ENCODE measurements at regions not wholly inside any gene's neighbourhood (a gene's known extent, or its start where the extent isn't known, plus 50 kb on each side); places are given as distances from the start of the nearest gene placed in this dataset.

DNA sequence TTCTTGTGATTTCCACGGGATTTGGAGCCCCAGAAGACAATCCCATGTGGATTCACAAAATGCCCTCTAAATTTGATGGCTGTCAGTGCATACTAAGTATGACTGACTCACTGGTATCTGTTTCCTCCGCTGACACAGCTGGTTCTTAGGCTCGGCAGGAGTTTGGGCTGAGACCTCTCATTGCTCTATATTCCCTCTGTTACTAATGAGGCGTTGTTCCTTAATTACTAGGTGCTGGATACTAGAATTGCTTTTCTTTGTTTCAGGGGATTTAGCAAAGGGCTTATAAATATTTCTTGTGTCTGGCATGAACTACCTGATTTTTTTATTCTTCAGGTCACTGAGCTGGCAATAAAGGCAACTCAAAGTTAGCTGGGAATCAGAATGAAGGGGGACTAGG, 53.2 kb upstream of the EHF start (continued):
- TF ChIP-seq, protein P1, sequence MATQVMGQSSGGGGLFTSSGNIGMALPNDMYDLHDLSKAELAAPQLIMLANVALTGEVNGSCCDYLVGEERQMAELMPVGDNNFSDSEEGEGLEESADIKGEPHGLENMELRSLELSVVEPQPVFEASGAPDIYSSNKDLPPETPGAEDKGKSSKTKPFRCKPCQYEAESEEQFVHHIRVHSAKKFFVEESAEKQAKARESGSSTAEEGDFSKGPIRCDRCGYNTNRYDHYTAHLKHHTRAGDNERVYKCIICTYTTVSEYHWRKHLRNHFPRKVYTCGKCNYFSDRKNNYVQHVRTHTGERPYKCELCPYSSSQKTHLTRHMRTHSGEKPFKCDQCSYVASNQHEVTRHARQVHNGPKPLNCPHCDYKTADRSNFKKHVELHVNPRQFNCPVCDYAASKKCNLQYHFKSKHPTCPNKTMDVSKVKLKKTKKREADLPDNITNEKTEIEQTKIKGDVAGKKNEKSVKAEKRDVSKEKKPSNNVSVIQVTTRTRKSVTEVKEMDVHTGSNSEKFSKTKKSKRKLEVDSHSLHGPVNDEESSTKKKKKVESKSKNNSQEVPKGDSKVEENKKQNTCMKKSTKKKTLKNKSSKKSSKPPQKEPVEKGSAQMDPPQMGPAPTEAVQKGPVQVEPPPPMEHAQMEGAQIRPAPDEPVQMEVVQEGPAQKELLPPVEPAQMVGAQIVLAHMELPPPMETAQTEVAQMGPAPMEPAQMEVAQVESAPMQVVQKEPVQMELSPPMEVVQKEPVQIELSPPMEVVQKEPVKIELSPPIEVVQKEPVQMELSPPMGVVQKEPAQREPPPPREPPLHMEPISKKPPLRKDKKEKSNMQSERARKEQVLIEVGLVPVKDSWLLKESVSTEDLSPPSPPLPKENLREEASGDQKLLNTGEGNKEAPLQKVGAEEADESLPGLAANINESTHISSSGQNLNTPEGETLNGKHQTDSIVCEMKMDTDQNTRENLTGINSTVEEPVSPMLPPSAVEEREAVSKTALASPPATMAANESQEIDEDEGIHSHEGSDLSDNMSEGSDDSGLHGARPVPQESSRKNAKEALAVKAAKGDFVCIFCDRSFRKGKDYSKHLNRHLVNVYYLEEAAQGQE (IDR thresholded peaks at IDR 0.05) = no peak
- no peak for TF ChIP-seq NR2F2 (IDR thresholded peaks at IDR 0.05)
- no peak for TF ChIP-seq GABPA (IDR thresholded peaks at IDR 0.05 in 1 of 2, conservative IDR thresholded peaks at IDR 0.05 in 1 of 2)
- no peak for TF ChIP-seq HNF4G (IDR thresholded peaks at IDR 0.05)
- TF ChIP-seq FOXA1 (IDR thresholded peaks at IDR 0.05) = no peak
- TF ChIP-seq RXRA (IDR thresholded peaks at IDR 0.05) = no peak

DNA sequence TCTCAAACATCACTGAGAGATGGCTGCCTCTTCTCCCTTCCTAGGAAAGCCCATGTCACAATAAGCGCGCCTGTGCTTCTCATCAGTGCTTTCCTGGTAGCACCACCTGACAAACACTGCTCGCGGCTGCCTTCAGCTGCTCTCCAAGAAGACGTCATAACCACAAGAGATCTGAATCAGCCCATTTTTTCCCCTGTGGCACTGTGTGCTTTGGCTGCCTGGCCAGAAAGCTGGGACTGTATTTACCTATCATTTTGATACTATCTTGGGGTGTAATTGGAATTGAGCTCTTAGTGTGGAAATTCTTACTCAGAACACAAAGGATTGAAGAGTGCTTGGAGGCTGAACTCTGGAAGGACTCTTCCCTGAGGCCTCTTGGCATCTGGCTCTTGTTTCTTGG, 50.3 kb upstream of the EHF start:
- DNase-seq (ENCODE audit: low spot score) = no peak
- TF ChIP-seq HNF4A (conservative IDR thresholded peaks at IDR 0.05) (no peak), TAF1 (conservative IDR thresholded peaks at IDR 0.05) (no peak), RAD21 (IDR thresholded peaks at IDR 0.05) (no peak), YY1 (IDR thresholded peaks at IDR 0.05) (no peak)
- no peaks in the 10 kb centered on the region for H3K4me1 ChIP-seq (ENCODE audit: control insufficient read depth in 4 of 4, insufficient read depth in 4 of 4, low read length in 3 of 4)
- no peaks in the 10 kb centered on the region for H3K9me3 ChIP-seq (ENCODE audit: control insufficient read depth in 4 of 4, low read length in 3 of 4)
- no peaks in the 10 kb centered on the region for H3K36me3 ChIP-seq (ENCODE audit: control insufficient read depth in 4 of 4, insufficient read depth in 3 of 4, low read depth in 1 of 4, low read length in 3 of 4)
- H3K4me3 ChIP-seq (ENCODE audit: low read depth in 1 of 3, low read length in 3 of 3) = no peak overlapping the region
- no peak overlapping the region for H3K27ac ChIP-seq (ENCODE audit: low read depth in 1 of 2, low read length in 2 of 2)
- H3K27me3 ChIP-seq (ENCODE audit: control insufficient read depth in 4 of 4, insufficient read depth in 4 of 4, low read length in 3 of 4) = no peaks in the 10 kb centered on the region
- no peak overlapping the region for H3K9ac ChIP-seq (ENCODE audit: low read depth in 1 of 2, low read length in 2 of 2)
- WGBS = 88% methylated on average over 5 of the region's 5 CpGs
